HG02840 (cell line): ENCODE measurements at regions not wholly inside any gene's neighbourhood (a gene's known extent, or its start where the extent isn't known, plus 50 kb on each side); places are given as distances from the start of the nearest gene placed in this dataset.
"Not testable (repeated sequence)": the region's sequence is repeated elsewhere in the genome, so short reads cannot be mapped to it uniquely, and the experiment has no call there.

ENCODE experiments used
- ATAC-seq: cut with Tn5 transposase; IDR thresholded peaks from one replicate; pipeline ENCODE4 v1.9.1; 2021; ENCODE audit warnings: mild to moderate bottlenecking, moderate library complexity, moderate number of reproducible peaks; ENCODE audit not compliant: unreplicated experiment, low FRiP score

DNA sequence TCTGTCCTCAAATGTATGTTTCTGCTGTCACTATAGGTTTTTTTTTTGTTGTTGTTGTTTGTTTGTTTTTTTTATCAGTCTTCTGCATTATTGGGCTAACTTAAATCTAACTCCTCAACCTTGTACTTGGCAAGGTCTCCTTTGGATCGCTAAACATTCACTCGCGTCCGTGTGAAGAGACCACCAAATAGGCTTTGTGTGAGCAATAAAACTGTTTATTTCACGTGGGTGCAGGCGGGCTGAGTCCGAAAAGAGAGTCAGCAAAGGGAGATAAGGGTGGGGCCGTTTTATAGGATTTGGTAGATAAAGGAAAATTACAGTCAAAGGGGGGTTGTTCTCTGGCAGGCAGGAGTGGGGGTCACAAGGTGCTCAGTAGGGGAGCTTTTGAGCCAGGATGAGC is 845.6 kb upstream of the ANO3 start:
- ATAC-seq: not testable (repeated sequence)

DNA sequence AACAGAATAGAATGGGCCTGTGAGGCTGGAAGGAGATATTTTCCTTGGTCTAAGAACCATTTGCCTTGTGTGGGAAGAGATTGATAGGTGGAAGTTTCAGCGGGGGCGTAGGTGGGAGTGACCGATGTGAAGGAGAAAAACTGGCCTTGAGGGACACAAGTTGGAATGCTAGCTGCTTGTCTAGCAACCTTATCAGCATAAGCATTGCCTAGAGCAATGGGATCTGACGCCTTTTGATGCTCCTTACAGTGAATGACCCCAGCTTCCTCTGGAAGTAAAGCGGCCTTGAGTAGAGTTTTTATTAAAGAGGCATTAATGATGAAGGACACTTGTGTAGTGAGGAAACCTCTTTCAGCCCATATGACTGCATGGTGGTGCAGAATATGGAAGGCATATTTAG is 843.8 kb upstream of the ANO3 start:
- not testable (repeated sequence) for ATAC-seq

DNA sequence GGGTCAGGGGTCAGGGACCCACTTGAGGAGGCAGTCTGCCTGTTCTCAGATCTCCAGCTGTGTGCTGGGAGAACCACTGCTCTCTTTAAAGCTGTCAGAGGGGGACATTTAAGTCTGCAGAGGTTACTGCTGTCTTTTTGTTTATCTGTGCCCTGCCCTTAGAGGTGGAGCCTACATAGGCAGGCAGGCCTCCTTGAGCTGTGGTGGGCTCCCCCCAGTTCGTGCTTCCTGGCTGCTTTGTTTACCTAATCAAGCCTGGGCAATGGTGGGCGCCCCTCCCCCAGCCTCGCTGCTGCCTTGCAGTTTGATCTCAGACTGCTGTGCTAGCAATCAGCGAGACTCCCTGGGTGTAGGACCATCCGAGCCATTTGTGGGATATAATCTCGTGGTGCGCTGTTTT is 830.5 kb upstream of the ANO3 start:
- not testable (repeated sequence) for ATAC-seq

DNA sequence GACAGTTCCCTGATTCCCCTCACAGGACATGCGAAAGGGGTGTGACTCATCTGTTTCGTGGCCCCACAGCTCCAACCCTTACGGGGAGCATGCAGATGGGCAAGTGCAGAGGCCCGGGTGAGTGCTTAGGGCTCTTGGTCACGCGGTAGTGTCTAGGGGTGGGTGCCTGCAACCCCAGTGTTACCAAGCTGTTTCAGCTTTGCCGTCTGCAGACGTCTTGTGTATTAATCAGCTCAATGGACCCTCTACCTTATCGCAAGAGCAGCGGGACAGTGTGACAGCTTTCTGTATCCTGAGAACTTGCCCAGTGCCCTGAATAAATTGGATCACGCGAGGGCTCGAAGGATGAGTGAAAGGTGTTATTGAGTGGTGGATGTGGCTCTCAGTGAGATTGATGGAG is 816.4 kb upstream of the ANO3 start:
- ATAC-seq: no peak

DNA sequence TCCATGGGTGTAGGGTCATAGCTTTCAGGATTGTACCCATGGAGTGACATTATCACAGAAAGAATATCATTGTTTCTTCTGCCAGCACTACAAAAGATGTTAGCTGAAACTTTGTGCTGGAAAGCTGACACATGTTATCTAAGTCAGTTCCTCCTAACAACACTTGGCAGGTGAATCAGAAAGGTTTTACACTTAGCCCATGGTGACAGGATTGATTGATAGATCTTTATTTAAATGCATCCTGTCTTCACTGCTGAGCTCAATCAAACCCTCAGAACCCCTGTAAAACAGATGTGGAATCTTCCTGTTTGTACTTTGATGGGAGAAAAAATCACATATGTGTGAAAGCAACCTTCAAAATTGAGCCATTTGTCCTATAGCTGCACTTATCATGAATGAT is 811.5 kb upstream of the ANO3 start:
- no peak for ATAC-seq

DNA sequence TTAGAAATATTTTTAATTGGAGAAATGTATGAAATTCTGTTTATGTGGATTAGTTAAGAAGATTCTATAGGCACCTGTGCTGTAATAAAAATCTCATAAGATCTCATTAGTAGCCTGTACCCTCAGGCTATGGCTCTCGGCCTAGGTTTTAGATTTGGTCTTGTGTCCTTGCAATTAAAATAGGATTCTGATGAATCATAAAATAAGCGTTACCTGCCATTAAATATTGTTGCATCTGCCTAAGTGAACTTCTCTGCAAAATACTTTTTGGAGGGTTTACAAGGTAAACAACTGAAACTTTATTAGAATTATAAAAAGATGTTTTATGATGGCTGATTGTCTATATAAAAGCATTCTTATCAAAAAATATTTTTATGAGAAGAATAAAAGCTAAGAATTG is 804.1 kb upstream of the ANO3 start:
- no peak for ATAC-seq

DNA sequence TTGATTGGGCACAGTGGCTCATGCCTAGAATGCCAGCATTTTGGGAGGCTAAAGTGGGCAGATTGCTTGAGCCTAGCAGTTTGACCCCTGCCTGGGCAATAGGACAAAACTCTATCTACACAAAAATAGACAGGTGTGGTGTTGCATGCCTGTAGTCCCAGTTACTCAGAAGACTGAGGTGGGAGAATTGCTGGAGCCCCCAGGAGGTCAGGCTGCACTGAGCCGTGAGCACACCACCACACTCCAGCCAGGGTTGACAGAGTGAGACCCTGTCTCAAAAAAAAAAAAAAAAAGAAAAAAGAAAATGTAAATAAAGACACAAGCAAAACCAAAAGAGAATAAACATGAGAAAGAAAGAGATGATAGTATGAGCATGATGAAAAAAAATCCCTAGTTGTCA is 802.4 kb upstream of the ANO3 start:
- no peak for ATAC-seq

DNA sequence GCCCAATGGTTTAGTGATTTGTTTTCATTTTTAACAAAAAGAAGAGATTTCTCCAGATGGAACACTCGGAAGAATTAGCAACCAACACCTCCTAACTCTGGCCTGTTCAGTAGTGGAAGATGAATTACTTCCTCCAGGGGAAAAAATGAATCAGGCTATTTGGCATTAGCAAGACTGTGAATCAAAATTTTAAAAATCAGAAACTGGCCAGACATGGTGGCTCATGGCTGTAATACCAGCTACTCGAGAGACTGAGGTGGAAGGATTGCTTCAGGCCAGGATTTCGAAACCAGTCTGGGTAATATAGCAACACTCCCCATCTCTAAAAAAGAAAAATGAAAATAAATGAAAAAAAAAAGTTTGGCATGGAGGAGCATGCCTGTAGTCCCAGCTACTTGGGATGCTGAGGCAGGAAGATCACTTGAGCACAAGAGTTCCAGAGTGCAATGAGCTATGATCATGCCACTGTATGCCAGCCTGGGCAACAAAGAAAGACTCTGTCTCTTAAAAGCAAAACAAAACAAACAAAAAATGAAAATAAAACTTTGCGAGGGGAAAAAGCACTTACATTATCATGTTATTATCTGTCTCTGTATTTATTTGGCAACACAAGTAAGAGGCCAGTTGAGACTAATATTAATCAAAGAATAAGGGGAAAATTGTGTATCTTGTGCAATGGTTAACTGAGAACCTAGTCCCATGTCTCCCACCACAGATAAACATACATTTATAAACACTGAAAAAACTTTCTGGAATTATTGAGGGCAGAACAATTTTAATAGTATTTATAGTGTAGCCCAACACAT is 796.3 kb upstream of the ANO3 start:
- ATAC-seq: no peak

DNA sequence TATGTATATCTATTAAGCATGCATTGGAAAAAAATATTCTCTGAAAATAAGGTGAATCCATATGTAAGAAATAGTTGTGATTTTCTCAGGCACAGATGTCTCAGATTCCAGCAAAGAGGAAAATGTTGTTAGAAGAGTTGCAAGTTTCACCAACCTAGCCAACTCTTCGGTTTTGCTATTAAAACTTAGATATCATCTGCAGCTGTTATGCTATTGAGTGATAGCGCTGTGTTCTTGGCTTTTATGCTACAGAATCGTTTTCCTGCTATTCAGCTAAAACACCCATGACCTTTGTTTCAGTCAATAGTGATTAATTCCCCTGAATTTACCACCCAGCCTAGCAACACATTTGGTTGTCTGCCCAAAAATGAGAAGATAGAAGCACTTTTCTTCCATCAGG is 795.6 kb upstream of the ANO3 start:
- no peak for ATAC-seq

DNA sequence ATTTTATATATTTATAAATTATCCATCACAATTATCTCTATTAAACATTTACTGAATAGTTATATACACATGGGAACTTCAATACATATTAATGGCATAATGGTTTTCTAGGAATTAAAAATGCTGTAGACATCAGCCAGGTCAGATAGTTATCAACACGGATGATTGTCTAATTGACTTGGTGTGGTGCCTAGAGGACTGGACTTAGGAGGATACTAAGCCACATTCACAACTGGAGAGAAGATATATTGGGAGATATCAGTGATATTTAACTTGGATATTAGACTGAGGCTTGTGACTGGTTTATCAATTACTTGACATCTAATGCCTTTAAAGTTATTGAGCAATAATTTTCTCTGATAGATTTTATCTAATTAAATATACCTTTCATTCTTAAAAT is 794.5 kb upstream of the ANO3 start:
- ATAC-seq: no peak

DNA sequence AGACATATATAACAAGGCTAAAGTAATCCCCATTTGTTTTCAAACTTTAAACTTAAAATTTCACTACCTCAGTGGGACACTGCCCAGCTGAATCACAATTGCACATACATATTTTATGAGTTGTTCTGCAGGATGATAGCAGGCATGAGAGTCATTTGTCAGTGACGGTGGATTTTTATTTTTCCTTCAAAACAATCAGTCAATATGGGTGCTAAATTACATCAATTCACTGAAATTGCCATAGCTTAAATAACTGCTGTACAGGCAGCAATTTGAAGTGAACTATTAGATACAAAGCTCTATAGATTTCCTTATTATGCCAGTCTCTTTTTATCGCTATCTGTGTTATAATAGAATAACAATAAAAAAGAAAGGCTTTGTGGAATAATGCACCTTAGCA is 784.6 kb upstream of the ANO3 start:
- ATAC-seq: no peak

DNA sequence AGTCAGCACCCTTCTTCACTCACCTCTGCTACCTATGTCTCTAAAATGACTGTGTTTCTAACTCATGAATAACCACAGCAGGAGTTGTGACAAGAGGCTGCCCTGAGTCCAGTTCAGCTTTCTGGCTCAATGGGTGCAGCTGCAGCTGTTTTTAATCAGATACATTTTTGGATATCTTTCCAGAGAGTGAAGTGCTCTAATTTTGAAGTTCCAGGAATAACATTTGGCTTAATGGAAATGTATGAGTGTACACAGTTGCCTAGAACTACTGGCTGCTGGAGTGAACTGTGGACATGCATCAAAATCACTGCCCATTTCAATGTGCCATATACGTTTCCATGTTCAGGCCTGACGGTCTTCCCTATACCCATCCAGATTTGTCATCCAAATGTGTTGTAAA is 769.5 kb upstream of the ANO3 start:
- ATAC-seq: no peak

DNA sequence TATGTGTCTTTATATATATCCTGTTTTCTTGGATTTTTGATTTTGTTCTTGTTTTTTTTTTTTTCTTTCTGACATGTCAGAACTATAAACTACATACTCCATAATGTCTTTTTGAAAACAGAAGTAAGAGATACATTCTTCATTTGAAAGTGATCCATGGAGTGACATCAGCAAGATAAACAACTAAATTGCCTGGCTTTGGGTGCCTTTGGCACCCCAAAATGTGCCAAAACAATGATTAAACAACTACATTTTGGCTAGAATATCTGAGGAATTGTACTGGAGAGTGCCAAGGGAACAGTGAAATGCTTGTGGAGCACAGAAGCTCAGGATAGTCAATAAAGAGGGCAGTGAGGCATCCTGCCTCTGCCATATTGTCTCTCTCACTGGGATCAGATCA is 766.1 kb upstream of the ANO3 start:
- no peak for ATAC-seq

DNA sequence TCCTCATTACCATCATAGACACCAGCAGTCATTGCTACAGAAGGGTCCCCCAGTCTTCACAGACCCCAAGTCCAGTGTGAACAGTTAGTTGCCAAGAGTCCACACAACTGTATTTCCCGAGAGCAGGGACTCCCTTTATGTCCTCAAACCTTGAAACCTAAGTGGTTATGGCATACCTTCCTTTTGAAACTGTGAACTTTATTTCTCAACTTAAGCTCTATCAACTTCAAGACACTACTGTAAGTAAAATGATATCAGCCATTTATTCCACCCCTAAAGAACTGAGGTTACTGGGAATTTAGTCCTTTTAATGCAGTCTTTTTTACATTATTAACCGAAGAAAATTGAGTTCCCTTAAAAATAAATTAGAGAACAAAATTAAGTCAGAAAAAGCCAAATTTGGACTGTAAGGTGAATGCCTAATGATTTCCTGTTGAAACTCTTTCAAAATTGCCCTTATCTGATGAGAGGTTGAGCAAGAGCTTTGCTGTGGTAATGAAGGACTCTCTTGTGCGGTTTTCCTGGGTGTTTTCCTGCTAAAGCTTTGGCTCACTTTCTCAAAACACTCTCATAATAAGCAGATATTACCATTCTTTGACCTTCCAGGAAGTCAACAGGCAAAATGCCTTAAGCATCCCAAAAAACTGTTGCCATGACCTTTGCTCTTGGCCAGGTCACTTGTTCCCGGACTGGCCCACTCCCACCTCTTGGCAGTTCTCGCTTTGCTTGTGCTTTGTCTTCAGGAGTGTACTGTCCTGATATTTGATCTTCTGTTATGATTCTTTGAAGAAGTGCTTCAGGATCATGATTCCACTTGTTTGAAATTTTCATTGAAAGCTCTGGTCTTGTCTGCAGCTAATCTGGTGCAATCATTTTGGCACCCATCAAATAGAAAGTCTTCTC is 765.4 kb upstream of the ANO3 start:
- ATAC-seq: no peak

DNA sequence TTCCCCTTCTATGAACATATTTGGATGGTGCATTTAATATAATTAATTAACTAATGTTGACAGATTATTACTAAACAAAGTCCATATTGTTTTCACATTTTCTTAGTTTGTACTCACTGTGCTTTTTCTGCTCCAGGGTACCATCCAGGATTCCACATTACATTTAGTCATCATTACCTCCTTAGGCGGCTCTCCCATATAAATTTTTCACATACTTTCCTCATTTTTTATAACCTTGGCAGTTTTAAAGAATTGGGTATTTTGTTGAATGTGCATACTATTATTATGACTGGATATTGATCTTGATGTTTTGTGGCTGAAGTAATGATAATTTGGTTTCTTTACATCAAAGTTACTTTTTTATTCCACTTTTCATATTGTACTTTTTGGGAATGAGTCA is 755.6 kb upstream of the ANO3 start:
- ATAC-seq: no peak

DNA sequence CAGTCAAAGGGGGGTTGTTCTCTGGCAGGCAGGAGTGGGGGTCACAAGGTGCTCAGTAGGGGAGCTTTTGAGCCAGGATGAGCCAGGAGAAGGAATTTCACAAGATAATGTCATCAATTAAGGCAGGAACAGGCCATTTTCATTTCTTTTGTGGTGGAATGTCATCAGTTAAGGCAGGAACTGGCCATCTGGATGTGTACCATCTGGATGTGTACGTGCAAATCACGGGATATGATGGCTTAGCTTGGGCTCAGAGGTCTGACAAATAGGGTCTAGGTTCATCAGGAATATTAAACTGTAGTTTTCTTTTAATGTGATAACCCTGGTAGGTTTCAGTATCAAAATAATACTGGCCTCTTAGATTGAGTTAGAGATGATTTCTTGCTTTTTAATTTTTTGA is 752.4 kb upstream of the ANO3 start:
- not testable (repeated sequence) for ATAC-seq

DNA sequence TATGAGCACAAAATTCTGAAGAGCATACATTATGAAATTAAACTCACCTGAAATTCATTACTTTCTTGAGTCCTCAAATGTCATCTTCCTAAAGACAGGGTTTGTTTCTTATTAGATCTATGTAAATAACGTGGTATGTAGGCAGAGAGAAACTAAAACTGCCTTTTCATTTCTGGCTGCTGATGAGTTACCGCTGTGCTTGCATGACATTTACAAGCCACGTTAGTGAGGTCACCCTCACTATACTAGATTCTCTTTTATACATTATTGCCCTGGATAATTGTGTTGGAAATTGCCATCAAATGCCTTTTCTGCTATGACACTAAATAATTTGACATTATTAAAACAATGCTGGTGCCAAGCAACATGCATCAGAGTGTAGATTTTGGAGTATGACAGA is 748.3 kb upstream of the ANO3 start:
- ATAC-seq: no peak

DNA sequence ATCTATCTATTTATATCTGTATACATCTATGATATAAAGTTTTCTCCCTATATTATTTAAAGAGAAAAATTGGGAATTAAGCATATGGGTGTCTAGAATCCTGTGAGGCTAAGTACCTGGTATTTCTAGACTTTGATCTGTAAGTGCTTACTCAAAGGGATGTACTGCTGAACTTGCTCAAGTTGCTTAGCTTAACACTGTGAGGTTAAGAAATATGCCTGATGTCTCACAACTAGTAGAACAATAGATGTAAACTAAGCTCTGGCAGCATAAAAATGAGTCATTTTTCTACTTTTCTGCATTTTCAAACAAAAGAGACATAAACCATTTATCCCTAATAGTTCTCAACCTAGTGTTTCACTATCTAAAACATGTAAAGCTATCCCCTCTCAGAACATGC is 744.4 kb upstream of the ANO3 start:
- ATAC-seq: no peak

DNA sequence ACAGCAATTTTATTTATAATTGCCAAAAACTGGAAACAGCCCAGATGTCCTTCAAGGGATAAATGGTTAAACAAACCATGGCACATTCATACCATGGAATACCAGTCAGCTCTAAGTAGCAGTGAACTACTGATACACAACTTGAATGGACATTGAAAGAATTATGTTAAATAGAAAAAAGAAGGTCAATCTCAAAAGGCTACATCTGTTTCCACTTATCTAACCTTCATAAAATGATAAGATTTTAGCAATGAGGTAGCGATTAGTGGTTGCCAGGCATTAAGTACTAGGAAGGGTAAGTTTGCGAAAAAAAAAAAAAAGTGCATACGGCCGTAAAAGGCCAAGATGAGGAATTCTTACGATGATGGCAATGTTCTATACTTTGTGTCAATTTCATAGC is 738.7 kb upstream of the ANO3 start:
- ATAC-seq: no peak

DNA sequence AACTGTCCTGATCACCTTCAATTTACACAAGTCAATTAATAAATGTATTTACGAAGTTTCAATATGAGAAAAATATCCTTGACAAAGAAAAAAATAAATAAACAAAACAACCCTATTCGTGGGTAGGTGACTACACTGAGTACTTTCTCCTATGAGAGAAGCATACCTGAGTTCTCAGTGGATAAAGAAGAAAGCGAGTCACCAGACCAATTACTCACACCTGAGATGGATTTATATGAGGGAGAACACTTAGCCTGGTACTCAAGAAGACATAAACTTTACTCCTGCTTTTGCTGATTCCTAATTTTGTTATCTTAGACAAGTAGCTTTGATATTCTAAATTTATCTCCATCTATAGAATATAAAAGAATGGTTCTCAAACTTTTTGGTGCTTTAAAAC is 735.2 kb upstream of the ANO3 start:
- no peak for ATAC-seq

DNA sequence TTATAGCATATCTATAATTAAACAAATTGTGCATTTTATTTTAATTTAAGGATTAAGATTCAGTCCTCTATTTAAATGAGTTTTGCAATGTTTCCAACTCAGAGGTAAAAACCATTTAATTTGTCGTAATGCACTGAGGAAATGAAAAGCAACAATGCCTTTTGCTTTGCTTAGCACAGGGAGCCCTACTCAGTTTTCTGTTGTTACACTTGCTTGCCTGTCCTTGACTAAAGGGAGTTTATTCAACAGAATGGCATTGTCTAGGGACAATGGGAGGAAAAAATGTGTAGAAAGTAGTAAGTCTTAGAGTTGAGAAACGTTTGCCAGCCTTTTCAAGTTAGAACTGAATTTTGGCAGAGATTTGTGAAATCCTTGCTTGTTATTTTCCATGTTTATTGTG is 734.2 kb upstream of the ANO3 start:
- no peak for ATAC-seq

DNA sequence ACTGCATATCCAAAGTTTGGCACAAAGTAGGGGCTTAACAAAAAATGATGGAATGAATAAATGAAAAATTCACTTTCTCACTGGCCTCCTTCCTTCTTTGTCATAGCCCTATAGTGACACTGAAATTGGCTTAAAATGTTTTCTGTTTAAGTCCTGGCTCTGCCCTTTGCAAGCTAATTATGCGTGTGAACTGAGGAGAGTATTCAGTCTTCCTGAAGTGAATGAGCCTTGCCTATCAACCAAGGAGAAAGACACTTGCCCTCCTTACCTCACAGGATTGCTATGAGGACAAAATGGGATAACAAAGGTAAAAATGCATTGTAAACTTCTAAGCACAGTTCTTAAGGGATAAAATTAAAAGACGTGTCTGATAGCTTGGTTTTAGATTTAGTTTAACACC is 729.8 kb upstream of the ANO3 start:
- no peak for ATAC-seq
